Esophagus squamous epithelium (tissue), 4 donors: ENCODE measurements at regions not wholly inside any gene's neighbourhood (a gene's known extent, or its start where the extent isn't known, plus 50 kb on each side); places are given as distances from the start of the nearest gene placed in this dataset.

Source experiments
- POLR2A ChIP-seq, 4 donors: fragments of 450-650 bp; IDR thresholded peaks; one replicate each; pipeline ENCODE4 v1.6.1; 2017; ENCODE audit warnings: antibody characterized with exemption in 4 of 4, mild to moderate bottlenecking in 4 of 4, moderate library complexity in 3 of 4
- TF ChIP-seq, protein P1 (sequence below), 6 experiments: fragments of 450-650 bp in 4 of 6; fragments of 200-600 bp in 2 of 6; sonication (generic) in 2 of 6; IDR thresholded peaks; one replicate each; pipeline ENCODE4 v1.5.1; 2016 to 2019; ENCODE audit warnings: antibody characterized with exemption in 6 of 6, mild to moderate bottlenecking in 4 of 6, moderate library complexity in 4 of 6

DNA sequence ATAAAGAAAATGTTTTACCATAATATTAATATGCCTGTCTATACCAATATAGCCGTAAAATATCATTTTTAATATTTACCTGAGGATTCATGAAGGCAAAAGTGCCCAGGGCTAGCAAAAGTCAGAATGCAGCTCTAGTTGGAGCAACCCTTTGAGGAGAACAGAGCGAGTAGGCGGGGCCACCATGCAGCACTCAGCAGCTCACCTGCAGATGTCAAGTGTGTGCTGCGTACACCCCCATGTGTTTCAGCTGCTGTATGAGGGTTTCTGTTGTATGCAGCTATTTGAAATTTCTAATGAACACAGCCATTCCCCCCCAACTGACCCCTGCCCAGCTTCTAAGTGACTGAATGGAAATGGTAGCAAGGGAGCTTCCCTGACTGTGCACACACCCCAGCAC is 508.0 kb downstream of the QKI start:
- TF ChIP-seq, protein P1, sequence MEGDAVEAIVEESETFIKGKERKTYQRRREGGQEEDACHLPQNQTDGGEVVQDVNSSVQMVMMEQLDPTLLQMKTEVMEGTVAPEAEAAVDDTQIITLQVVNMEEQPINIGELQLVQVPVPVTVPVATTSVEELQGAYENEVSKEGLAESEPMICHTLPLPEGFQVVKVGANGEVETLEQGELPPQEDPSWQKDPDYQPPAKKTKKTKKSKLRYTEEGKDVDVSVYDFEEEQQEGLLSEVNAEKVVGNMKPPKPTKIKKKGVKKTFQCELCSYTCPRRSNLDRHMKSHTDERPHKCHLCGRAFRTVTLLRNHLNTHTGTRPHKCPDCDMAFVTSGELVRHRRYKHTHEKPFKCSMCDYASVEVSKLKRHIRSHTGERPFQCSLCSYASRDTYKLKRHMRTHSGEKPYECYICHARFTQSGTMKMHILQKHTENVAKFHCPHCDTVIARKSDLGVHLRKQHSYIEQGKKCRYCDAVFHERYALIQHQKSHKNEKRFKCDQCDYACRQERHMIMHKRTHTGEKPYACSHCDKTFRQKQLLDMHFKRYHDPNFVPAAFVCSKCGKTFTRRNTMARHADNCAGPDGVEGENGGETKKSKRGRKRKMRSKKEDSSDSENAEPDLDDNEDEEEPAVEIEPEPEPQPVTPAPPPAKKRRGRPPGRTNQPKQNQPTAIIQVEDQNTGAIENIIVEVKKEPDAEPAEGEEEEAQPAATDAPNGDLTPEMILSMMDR (IDR thresholded peaks at IDR 0.05) = no peak
- TF ChIP-seq POLR2A (IDR thresholded peaks at IDR 0.05) = no peak
